Gastroesophageal sphincter (tissue), 3 donors: ENCODE measurements at regions not wholly inside any gene's neighbourhood (a gene's known extent, or its start where the extent isn't known, plus 50 kb on each side); places are given as distances from the start of the nearest gene placed in this dataset.
"Not testable (repeated sequence)": the region's sequence is repeated elsewhere in the genome, so short reads cannot be mapped to it uniquely, and the experiment has no call there.

ENCODE experiments used
- EP300 ChIP-seq: sonication (generic); formaldehyde crosslinking; IDR thresholded peaks from one replicate; pipeline ENCODE4 v1.6.1; 2017; ENCODE audit warnings: antibody characterized with exemption, mild to moderate bottlenecking
- POLR2A ChIP-seq, 2 donors: fragments of 450-650 bp; IDR thresholded peaks; one replicate each; pipeline ENCODE4 v1.6.1; 2017; ENCODE audit warnings: antibody characterized with exemption in 2 of 2, mild to moderate bottlenecking in 2 of 2, moderate library complexity in 1 of 2
- POLR2AphosphoS5 ChIP-seq: sonication (generic); formaldehyde crosslinking; IDR thresholded peaks from one replicate; pipeline ENCODE4 v1.6.1; 2017; ENCODE audit warnings: antibody characterized with exemption
- TF ChIP-seq, protein P1 (sequence below), 4 experiments: fragments of 200-600 bp in 2 of 4; fragments of 450-650 bp in 2 of 4; sonication (generic) in 1 of 4; IDR thresholded peaks; one replicate each; pipeline ENCODE4 v1.5.1; 2017 to 2019; ENCODE audit warnings: antibody characterized with exemption in 4 of 4, mild to moderate bottlenecking in 2 of 4, moderate library complexity in 2 of 4

DNA sequence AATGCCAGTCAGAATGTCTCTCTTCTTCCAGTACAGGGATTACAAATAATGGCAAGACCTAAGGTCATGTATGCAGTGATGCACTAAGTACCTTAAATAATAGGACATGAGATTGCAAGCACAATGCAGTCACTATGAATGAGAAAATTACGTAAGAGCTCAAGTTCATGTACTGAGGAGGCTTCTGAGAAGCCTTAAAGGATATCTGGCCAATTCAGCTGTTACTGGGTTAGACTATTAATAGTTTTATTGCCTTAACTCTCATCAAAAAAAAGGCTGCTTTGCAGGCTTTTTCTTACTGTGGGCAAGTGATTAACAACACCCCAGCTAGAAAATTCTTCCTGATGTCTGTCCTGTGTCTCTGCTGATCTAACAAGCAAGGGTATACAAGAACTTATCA lies 1681.9 kb downstream of the SPATA31A7 start:
- TF ChIP-seq, protein P1, sequence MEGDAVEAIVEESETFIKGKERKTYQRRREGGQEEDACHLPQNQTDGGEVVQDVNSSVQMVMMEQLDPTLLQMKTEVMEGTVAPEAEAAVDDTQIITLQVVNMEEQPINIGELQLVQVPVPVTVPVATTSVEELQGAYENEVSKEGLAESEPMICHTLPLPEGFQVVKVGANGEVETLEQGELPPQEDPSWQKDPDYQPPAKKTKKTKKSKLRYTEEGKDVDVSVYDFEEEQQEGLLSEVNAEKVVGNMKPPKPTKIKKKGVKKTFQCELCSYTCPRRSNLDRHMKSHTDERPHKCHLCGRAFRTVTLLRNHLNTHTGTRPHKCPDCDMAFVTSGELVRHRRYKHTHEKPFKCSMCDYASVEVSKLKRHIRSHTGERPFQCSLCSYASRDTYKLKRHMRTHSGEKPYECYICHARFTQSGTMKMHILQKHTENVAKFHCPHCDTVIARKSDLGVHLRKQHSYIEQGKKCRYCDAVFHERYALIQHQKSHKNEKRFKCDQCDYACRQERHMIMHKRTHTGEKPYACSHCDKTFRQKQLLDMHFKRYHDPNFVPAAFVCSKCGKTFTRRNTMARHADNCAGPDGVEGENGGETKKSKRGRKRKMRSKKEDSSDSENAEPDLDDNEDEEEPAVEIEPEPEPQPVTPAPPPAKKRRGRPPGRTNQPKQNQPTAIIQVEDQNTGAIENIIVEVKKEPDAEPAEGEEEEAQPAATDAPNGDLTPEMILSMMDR (IDR thresholded peaks at IDR 0.05), result not testable (repeated sequence)
- TF ChIP-seq POLR2AphosphoS5; POLR2A (IDR thresholded peaks at IDR 0.05); EP300: not testable (repeated sequence)
